Stimulated activated CD8-positive, alpha-beta memory T cell treated with anti-CD3 and anti-CD28 coated beads, Interleukin-7, amount 100 ng/mL, for 1 hour (primary cell): ENCODE measurements at regions not wholly inside any gene's neighbourhood (a gene's known extent, or its start where the extent isn't known, plus 50 kb on each side); places are given as distances from the start of the nearest gene placed in this dataset.

Experiments
- DNase-seq, 2 donors: peaks; one replicate each; pipeline ENCODE4 v3.0.0-alpha.2; 2020; ENCODE audit warnings: low read depth in 2 of 2

GRCh38 chr5:8050616-8051175, 181.7 kb downstream of the MTRR start:
- DNase-seq = no peak

DNA sequence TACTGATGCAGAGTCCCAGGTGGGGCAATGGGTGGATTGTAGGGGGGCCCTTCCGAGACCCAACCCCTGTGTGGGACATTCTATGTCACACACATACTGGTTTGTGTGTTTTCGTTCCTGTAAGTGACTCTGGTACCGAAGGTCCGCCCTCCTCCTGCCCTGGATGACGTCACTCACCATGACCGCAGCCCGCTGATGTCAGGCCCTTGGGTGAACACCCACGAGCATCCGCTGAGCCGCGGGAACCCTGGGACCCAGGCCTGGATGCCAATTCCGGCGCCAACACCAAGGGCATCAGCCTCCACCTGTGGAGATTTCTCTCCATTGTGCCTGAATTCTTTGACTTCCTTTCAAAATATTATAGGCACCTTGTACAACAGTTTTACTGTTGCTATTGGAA, 184.3 kb downstream of the MTRR start:
- DNase-seq = no peak

DNA sequence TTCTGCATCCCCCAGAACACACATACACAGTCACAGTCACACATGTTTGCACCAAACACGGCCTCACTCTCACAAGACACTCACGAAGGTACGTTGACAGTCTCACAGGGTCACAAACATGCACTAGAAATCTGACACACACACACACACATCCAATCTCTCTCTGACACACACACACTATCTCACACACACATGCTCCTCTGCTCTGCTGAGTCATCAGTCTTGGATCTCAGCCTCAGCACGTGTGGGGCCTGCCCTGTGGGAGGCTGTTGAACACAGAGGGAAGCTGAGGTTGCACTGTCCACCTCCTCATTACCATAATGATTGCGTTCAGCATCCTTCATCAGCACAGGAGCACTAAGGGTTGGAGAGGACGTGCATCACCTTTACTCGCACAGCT, 188.8 kb downstream of the MTRR start:
- DNase-seq = no peak

GRCh38 chr5:8058616-8059190, 189.8 kb downstream of the MTRR start:
- DNase-seq = no peak

DNA sequence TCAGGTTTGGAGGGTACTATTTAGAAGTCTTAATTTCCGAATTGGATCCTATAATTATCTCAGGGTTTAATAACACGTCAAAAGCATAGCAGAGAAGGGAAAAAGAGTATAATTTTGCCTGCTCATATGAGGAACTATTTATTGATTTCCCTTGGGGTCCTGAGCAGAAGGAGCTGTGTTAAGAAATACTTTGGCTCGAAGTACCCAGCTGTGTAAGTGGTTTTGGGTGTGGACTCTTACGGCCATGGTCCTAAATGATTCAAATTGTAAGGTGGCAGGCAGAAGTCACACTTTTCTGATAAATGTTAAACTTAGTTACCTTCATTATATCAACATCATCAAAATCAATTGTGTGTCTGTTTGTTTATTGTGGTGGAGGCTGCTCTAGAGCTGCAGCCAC, 190.4 kb downstream of the MTRR start:
- no peak for DNase-seq

- no peak for DNase-seq
Measured at GRCh38 chr5:8060235-8060952, 191.4 kb downstream of the MTRR start.

DNA sequence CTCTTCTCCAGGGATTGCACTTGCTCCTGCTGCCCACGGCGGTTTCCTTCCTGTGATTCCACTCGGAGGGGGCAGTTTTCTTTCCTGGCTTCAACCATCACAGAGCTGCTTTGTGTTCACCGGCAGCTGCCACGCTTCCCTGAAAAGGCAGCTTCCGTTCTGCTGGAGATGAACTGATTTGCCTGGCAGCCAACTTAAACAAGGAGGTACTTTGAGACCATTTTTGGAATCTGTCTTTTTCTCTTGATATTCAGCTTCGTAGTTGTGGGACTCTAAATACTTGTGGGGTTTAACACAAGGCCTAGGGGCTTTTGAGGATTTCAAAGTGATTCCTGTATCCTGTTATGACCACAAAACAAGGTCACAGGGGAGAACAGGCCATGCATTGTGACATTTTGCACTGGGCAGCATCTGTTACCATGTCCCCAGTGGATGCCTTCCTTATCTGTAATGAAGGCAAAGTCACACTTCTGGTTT, 192.0 kb downstream of the MTRR start:
- DNase-seq = no peak

DNA sequence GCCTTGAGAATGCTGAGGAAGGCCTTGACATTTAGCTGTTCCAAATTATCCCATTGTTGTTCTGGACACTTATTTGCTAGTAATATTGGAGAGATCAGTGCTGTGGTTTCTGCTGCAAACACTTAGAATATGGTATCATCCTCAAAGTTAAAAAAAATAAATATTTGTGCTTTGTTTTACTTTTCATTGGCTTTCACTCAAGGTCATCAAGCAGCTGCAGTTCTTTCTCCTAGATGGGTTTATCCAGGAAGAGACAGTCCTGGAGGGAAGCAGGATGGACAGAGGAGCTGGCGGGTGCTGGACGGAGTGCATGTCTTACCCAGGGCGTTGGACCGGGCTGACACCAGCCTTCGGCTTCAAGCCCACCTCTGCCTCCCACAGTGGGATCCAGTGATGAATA, 193.6 kb downstream of the MTRR start:
- no peak for DNase-seq

DNA sequence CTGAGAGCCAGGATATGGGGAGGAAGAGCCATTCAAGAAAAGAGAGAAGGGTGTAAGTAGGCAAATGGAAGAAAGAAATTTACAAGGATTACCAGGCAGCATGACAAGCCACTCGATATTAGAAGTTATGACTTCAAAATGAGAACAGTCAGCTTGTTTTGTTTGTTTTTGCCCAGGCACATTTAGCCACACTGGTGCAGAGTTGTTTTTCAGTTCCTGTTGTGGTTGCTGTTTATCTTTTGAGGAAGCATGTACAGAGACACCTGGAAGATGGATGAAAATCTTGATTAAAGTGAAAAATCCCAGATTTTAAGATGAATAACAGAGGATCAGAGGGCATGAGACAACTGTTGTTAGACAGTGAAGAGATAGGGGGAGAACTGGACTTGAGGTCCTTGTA, 199.1 kb downstream of the MTRR start:
- no peak for DNase-seq

DNA sequence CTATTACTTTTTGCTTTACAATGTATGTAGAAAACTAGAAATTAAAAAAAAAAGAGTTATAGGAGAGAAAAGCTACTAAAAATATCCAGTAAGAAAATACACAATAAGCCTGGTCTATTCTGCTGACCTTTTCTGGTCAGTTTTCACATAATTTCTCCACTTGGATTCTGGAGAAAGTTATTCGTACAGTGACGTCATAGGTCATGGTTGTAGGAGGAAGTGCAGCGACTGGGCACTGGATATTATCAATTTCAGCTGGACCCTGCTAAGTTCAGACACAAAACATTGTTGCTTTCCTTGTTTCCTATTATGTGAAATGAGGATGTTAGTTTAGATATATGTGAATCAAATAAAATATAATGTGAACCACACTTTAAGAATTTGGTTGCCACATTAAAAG, 201.2 kb downstream of the MTRR start:
- DNase-seq = no peak

DNA sequence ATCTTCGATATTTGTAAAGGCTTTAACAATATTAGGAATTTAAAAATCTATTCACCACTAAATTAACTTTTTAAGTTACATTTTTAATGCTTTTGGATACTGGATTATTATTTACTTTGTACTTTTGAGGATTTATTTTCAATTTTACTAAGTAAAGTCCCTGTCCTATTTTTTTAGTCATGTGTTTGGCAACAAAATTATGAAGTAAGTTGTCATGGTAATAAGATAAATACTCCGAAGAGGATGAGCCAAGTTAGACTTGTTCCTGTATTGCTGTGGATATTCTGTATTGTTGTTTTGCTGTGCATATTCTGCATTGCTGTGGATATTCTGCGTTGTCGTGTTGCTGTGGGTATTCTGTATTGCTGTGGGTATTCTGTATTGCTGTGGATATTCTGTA, 210.1 kb downstream of the MTRR start:
- no peak for DNase-seq

- DNase-seq = no peak
Measured at GRCh38 chr5:8081179-8081578, 212.2 kb downstream of the MTRR start.

- DNase-seq = no peak
Measured at GRCh38 chr5:8093669-8094068, 224.7 kb downstream of the MTRR start.

- DNase-seq = no peak
Measured at GRCh38 chr5:8094304-8094703, 225.4 kb downstream of the MTRR start.

GRCh38 chr5:8097146-8097545, 228.2 kb downstream of the MTRR start:
- no peak for DNase-seq

GRCh38 chr5:8098081-8098480, 229.1 kb downstream of the MTRR start:
- DNase-seq = no peak

DNA sequence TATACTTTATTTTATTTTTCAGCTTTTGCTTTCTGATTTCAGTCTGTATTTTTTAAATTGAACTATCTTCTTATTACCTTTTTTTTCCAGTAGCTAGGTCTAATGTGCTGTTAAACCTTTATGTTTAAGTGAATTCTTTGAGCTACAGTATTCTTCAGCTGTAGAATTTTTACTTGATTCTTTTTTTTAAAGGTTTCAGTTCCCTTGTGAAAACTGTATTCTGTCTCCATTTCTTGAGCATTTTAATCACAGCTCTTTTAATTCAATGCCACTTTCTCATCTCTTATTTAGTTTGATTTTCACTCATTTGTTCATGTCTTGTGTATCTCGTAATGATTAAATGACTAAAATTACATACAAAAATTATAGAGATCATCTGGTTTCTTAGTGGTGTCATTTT, 233.8 kb downstream of the MTRR start:
- no peak for DNase-seq

DNA sequence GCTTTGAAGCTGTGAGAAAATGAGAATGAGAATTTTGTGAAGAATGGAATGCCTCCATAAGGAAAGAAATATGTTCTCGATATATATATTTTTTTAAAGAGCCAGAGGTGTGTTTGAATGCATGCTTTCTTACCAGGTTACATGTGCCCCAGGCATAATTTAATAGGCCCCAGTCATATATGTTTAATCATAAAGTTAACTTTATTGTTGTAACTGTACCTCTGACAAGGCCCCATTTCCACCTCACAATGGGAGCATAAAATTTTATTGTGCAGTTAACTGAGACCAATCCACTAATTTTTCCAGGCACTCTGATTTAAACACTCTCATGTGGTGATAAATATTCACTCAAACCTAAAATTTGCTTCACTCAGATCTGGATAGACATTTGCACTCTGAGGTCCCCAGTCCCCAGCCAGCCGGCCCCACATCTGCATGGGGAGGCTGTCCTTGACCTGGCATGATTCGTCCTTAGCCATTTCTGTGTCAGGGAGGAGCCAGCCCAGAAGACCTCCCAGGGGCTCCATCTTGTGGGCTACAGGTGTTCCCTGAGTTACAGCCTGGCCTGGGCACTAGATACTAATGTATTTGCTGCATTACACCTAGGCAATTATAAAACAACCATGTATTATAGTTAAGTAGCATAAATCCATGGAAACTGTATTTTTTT, 245.8 kb downstream of the MTRR start:
- DNase-seq = no peak

DNA sequence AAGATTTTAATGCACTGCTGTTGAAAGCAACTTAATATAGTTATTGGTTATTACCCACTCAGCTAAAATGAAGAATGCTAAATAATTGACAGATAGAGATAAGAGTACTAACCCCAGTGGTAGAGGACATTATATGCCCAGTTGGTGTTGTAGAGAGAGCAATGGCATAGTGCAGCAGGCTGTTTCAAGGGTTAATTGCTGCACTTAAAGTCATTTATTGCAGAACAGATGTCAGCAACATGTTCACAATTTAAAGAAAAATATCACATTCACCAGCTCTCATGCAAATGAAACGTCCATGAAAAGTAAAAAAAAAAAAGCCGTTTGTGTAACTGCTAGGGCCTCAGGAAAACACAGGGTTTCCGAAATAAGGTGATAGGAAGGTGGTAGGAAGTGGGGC, 254.6 kb downstream of the MTRR start:
- no peak for DNase-seq

GRCh38 chr5:8134609-8135008, 265.7 kb downstream of the MTRR start:
- no peak for DNase-seq

- DNase-seq = no peak
Measured at GRCh38 chr5:8135742-8136141, 266.8 kb downstream of the MTRR start.

GRCh38 chr5:8136271-8136670, 267.3 kb downstream of the MTRR start:
- no peak for DNase-seq
